Stimulated activated naive CD4-positive, alpha-beta T cell (primary cell): ENCODE measurements at regions not wholly inside any gene's neighbourhood (a gene's known extent, or its start where the extent isn't known, plus 50 kb on each side); places are given as distances from the start of the nearest gene placed in this dataset.
"Not testable (repeated sequence)": the region's sequence is repeated elsewhere in the genome, so short reads cannot be mapped to it uniquely, and the experiment has no call there.

ENCODE experiments used
- DNase-seq, 6 experiments: peaks; one replicate each; lab custom pipeline; 2025; lab: John Stamatoyannopoulos, UW

- no peak for DNase-seq
Measured at GRCh38 chr15:92805080-92805690, 94.9 kb upstream of the CHD2 start.

GRCh38 chr15:92806171-92806570, 94.0 kb upstream of the CHD2 start:
- DNase-seq, result not testable (repeated sequence)

GRCh38 chr15:92806763-92807162, 93.4 kb upstream of the CHD2 start:
- DNase-seq, result no peak

- DNase-seq, result peak in 1 of 6 experiments; percentile 62
Measured at GRCh38 chr15:92807971-92808571, 92.1 kb upstream of the CHD2 start.

- no peak for DNase-seq
Measured at GRCh38 chr15:92808598-92809063, 91.5 kb upstream of the CHD2 start.

- peak; percentile 96 to 99 (median 97) for DNase-seq
Measured at GRCh38 chr15:92809064-92809879, 90.9 kb upstream of the CHD2 start.

GRCh38 chr15:92809880-92810361, 90.2 kb upstream of the CHD2 start:
- DNase-seq, result peak in 1 of 6 experiments; percentile 66

GRCh38 chr15:92810418-92811138, 89.5 kb upstream of the CHD2 start:
- DNase-seq, result no peak

GRCh38 chr15:92811148-92811913, 88.8 kb upstream of the CHD2 start:
- DNase-seq, result no peak

GRCh38 chr15:92812271-92812670, 87.9 kb upstream of the CHD2 start:
- no peak for DNase-seq

GRCh38 chr15:92813485-92813884, 86.6 kb upstream of the CHD2 start:
- DNase-seq, result peak in 3 of 6 experiments; percentile 85 to 87 (median 85)

- DNase-seq, result peak in 1 of 6 experiments; percentile 24
Measured at GRCh38 chr15:92817339-92817886, 82.7 kb upstream of the CHD2 start.

GRCh38 chr15:92818651-92819277, 81.4 kb upstream of the CHD2 start:
- no peak for DNase-seq

- DNase-seq, result no peak
Measured at GRCh38 chr15:92819278-92820235, 80.6 kb upstream of the CHD2 start.

- peak; percentile 79 to 85 (median 82) for DNase-seq
Measured at GRCh38 chr15:92820236-92821021, 79.7 kb upstream of the CHD2 start.

GRCh38 chr15:92821491-92822116, 78.5 kb upstream of the CHD2 start:
- DNase-seq, result no peak

- DNase-seq, result no peak
Measured at GRCh38 chr15:92822216-92823144, 77.6 kb upstream of the CHD2 start.
